K562 (cell line): ENCODE measurements at regions not wholly inside any gene's neighbourhood (a gene's known extent, or its start where the extent isn't known, plus 50 kb on each side); places are given as distances from the start of the nearest gene placed in this dataset.

Source experiments
- BCOR ChIP-seq: fragments of 450-650 bp; IDR thresholded peaks from 2 replicates; pipeline ENCODE4 v1.6.1; 2016
- CREB5 ChIP-seq: fragments of 250-450 bp; sonication (Bioruptor Pico); IDR thresholded peaks from 2 replicates; pipeline ENCODE4 v1.5.0; 2020; ENCODE audit warnings: mild to moderate bottlenecking
- ERF ChIP-seq: fragments of 450-650 bp; formaldehyde crosslinking; IDR thresholded peaks from 2 replicates; pipeline ENCODE4 v1.4.0; 2020; ENCODE audit warnings: mild to moderate bottlenecking, mixed read lengths
- IFI16 ChIP-seq: fragments of 250-450 bp; sonication (Bioruptor Pico); IDR thresholded peaks from 2 replicates; pipeline ENCODE4 v2.1.2; 2022; ENCODE audit warnings: mild to moderate bottlenecking, inconsistent platforms
- MAX ChIP-seq: sonication (generic); formaldehyde crosslinking; IDR thresholded peaks from 2 replicates; pipeline ENCODE4 v1.9.0; 2022; ENCODE audit warnings: mild to moderate bottlenecking, missing genetic modification reagents
- MBD1 ChIP-seq: fragments of 250-450 bp; sonication (Bioruptor Pico); IDR thresholded peaks from 2 replicates; pipeline ENCODE4 v1.8.0; 2022; ENCODE audit warnings: inconsistent platforms
- TCF15 ChIP-seq: fragments of 250-450 bp; sonication (Bioruptor Pico); IDR thresholded peaks from 2 replicates; pipeline ENCODE4 v1.8.0; 2022; ENCODE audit warnings: moderate library complexity, mild to moderate bottlenecking, inconsistent platforms
- THAP12 ChIP-seq: fragments of 250-450 bp; sonication (Bioruptor Pico); IDR thresholded peaks from 2 replicates; pipeline ENCODE4 v1.9.0; 2021; ENCODE audit warnings: mild to moderate bottlenecking, inconsistent platforms
- U2AF2 ChIP-seq: fragments of 200-400 bp; formaldehyde crosslinking; optimal IDR thresholded peaks from 2 replicates; pipeline ENCODE3; 2017; ENCODE audit warnings: low read depth, mild to moderate bottlenecking, low read length
- ZKSCAN8 ChIP-seq: fragments of 200-800 bp; sonication (Bioruptor generic); IDR thresholded peaks from 2 replicates; pipeline ENCODE4 v1.6.1; 2016; ENCODE audit warnings: missing genetic modification characterization, missing compliant biosample characterization
- ZNF124 ChIP-seq: sonication (generic); formaldehyde crosslinking; IDR thresholded peaks from 2 replicates; pipeline ENCODE4 v1.8.1; 2022; ENCODE audit warnings: missing genetic modification reagents
- ZNF445 ChIP-seq: fragments of 250-450 bp; sonication (Bioruptor Pico); IDR thresholded peaks from 2 replicates; pipeline ENCODE4 v1.4.0; 2020; ENCODE audit warnings: low read depth, mild to moderate bottlenecking, moderate library complexity

- TF ChIP-seq ZNF124 (no peak), U2AF2 (no peak), TCF15 (CRISPR knock-in tag) (no peak), MAX (CRISPR knock-in tag) (no peak), ZKSCAN8 (CRISPR knock-in tag) (no peak), ERF (CRISPR knock-in tag) (no peak), ZNF445 (CRISPR knock-in tag) (no peak), CREB5 (CRISPR knock-in tag) (no peak), IFI16 (CRISPR knock-in tag) (no peak), BCOR (no peak), MBD1 (CRISPR knock-in tag) (no peak), THAP12 (CRISPR knock-in tag) (no peak)
Measured at GRCh38 chr10:36066102-36066501, 424.0 kb upstream of the FZD8 start (continued).
